ENCODE measurements at regions not wholly inside any gene's neighbourhood (a gene's known extent, or its start where the extent isn't known, plus 50 kb on each side); places are given as distances from the start of the nearest gene placed in this dataset.

GRCh38 chr5:8137941-8138550 is 269.1 kb downstream of the MTRR start:
- no peak for DNase-seq (ENCODE audit: low read depth, low spot score)

- no peak for DNase-seq (ENCODE audit: low read depth, low spot score)
These were observed 269.9 kb downstream of the MTRR start for GRCh38 chr5:8138884-8139283.

- no peak for DNase-seq (ENCODE audit: low read depth, low spot score)
These were observed 281.8 kb downstream of the MTRR start for GRCh38 chr5:8150791-8151190.

DNA sequence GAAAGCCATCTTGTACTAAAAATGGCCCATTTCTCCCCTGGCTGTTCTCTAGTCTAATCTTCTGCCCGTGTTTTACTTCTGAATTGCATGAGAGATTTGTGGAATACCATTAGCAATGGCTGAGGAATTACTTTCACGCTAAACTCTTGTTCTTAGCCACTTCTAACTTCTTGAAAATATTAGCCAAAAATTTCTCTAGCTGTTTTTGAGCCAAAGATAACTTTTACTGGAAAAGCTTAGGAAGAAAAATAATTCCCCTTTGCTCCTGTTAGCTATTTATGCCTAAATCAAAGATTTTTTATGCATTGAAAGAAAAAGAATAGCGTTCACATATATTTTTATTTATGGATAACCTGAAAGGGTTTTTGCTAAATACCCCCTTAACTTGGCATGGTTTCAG is 287.8 kb downstream of the MTRR start:
- DNase-seq (ENCODE audit: low read depth, low spot score) = no peak

- no peak for DNase-seq (ENCODE audit: low read depth, low spot score)
These were observed 288.4 kb downstream of the MTRR start for GRCh38 chr5:8157320-8157822.

- DNase-seq (ENCODE audit: low read depth, low spot score) = no peak
These were observed 307.2 kb downstream of the MTRR start for GRCh38 chr5:8176101-8176693.

DNA sequence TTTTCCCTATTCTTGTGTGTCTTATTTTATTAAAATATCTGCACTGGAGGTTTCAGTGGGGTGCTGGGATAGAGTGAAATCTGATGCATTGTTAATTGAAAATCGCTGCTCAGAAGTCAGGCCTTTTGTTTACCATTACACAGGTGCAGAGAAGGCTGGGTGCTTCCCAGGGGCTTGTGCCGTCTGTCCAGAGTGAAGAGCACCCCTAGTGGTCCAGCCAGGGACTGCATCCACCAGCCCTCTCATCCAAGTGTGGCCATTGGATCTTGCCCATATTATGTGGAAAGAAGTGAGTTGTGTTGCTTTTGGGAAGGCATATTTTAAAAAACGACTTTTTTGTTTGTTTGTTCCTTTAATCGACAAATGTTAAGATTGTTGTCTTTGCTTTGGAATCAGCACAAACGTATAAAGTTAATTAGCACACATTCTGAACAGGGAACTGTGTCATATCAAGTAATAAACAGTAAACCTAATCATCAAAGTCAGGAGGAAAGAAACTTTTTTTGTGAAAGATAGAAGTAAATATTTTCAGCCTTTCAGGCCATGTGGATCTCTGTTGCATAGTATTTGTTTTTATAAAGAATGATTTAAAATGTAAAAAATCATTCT is 315.6 kb downstream of the MTRR start:
- peak; percentile 17 for DNase-seq (ENCODE audit: low read depth, low spot score)

- DNase-seq (ENCODE audit: low read depth, low spot score) = no peak
These were observed 316.9 kb downstream of the MTRR start for GRCh38 chr5:8185852-8186251.

DNA sequence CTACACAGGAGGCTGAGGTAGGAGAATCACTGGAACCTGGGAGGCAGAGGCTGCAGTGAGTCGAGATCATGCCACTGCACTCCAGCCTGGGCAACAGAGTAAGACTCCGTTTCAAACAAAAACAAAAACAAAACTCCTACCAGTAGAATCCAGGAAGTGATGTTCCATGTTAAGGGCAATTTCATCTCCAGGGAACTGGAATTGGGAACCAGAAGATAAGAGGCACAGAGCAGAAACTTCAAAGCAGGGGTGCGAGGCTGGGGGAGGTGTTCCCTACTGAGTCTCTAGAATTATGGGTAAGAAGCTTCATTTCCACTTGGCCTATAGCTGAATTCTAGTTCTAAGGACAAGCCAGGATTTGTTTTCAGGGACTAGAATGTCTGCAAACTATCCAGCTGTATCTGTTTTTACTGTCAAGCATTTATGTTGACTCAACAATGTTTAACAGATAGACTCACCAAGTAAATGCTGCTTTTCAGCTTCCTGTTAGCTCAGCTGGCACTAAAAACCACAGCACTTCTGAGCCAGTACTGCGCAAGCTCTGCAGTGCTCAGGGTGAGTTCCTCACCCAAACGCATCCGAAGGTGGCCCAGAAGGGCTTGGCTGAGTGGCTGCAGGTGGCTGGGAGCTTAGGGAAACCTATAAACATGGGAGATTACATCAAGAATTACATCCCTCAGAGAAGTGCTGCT is 320.1 kb downstream of the MTRR start:
- no peak for DNase-seq (ENCODE audit: low read depth, low spot score)

DNA sequence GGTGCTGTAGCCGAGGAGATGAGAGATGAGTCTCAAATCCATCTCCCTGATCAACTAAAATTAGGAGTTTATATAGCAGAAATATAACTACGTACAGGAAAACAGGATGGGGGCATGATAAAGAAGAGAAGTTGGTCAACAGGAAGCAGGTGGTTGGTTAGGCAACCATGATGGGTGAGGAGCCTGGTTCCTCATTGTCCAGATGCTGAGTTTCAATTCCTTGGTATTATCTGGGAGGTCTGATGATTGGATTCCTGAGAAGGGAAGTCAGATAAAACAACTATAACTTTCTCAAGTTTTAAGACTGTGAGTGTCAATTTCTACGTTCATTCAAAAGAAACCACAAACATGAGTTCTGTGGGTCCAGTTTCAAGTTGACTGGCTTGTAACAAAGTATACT is 323.9 kb downstream of the MTRR start:
- no peak for DNase-seq (ENCODE audit: low read depth, low spot score)

- DNase-seq (ENCODE audit: low read depth, low spot score) = no peak
These were observed 327.1 kb downstream of the MTRR start for GRCh38 chr5:8196061-8196460.

- DNase-seq (ENCODE audit: low read depth, low spot score) = no peak
These were observed 339.4 kb downstream of the MTRR start for GRCh38 chr5:8208307-8208706.

DNA sequence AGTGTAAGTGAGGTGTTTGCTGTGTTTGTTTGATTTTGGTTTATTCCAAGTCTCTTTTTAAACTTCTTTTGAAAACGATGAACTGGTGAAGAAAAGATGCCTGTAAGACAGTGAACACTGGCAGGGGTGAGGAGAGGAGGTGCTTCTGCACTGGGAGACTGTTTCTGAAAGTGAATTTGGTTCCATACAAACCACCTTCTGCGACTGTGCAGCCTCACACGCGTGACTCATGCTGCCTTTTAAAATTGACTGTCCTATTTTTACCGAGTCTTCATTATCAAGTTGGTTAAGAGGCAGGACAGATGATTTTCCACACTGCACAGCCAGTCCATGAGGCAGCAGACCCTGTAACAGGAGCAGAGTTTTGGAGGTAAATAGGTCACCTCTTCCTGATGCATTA is 340.6 kb downstream of the MTRR start:
- no peak for DNase-seq (ENCODE audit: low read depth, low spot score)

DNA sequence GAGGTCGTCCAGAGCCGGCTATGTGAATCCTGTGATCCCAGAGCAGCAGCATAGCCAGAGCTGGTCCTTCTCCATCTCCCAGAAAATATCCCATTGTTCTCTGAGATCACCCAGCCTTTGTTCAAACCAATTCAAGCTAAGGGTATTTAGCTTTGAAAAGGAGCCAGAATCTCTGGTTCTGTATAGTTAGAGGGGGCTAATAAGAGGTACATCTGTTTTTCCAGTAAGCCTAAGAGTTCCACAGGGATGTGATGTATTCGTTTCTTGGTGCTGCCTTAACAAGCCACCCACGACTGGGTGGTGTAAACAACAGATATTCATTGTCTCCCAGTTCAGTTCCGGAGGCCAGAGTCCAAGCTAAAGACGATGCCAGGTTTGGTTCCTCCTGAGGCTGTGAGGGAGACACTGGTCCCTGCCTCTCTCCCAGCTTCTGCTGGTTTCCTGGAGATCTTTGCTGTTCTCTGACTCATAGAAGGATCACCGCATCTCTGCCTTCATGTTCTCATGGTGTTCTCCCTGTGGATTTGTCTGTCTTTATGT is 344.8 kb downstream of the MTRR start:
- no peak for DNase-seq (ENCODE audit: low read depth, low spot score)

DNA sequence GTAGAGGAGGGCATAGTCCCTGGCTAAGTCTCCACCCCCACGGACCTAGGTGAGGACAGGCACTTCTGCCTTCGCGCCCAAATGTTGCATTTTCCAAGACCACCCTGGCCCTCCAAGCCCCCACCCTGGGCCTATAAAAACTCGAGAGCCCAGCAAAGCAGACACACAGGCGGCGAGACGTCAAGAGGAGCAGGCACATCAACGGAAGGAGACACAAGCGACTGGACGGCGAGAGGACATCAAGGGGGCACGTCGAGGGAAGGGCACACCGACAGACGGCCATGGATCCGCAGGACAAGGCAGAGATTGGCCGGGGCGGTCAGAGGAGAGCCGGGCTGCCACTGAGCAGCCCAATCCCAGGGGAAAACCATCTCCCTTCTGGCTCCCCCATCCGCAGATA is 348.0 kb downstream of the MTRR start:
- DNase-seq (ENCODE audit: low read depth, low spot score) = no peak

- DNase-seq (ENCODE audit: low read depth, low spot score) = no peak
These were observed 357.2 kb downstream of the MTRR start for GRCh38 chr5:8226148-8226547.

DNA sequence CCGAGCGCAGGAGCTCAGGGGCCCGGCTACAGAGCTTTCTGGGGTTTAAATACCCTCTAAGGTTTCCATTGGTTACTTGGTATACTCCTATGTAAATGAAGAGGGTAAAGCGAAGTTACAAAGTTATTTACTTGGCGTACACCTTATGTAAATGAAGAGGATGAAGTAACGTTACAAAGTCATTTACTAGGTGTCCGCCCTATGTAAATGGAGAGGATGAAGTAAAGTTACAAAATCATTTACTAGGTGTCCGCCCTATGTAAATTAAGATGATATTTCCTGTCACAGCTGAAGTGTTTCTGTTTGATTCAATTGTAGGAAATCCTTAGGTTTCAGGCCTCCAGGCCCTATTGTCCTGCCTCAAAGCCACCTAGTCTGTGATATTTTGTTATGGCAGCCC is 358.2 kb downstream of the MTRR start:
- no peak for DNase-seq (ENCODE audit: low read depth, low spot score)

- DNase-seq (ENCODE audit: low read depth, low spot score) = no peak
These were observed 360.6 kb downstream of the MTRR start for GRCh38 chr5:8229551-8229950.

- no peak for DNase-seq (ENCODE audit: low read depth, low spot score)
These were observed 361.9 kb downstream of the MTRR start for GRCh38 chr5:8230868-8231267.

DNA sequence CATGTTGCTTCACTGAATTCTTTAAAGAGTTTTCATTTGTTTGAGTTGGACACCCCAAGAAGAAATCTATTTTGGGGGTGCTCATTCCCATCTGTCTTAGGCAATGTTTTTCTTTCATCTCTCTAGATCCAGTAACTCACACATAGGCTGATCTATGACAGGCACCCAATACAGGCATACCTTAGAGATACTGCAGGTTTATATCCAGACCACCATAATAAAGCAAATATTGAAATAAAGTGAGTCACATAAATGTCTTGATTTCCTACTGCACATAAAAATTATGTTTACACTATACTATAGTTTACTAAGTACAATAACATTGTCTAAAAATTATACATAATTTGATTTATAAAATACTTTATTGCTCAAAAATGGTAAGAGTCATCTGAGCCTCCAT is 364.5 kb downstream of the MTRR start:
- DNase-seq (ENCODE audit: low read depth, low spot score) = no peak

GRCh38 chr5:8234179-8234770 is 365.3 kb downstream of the MTRR start:
- no peak for DNase-seq (ENCODE audit: low read depth, low spot score)

GRCh38 chr5:8238080-8238479 is 369.1 kb downstream of the MTRR start:
- no peak for DNase-seq (ENCODE audit: low read depth, low spot score)
